Trophoblast cell (in vitro differentiated cells and primary cell): ENCODE measurements at regions not wholly inside any gene's neighbourhood (a gene's known extent, or its start where the extent isn't known, plus 50 kb on each side); places are given as distances from the start of the nearest gene placed in this dataset.

Experiments used
- DNase-seq, 2 donors: peaks; one replicate each; pipeline ENCODE4 v3.0.0-alpha.2; 2016
- H2AFZ ChIP-seq: 2 replicates; pipeline ENCODE4 v1.6.1; 2013; ENCODE audit warnings: low read length, moderate library complexity, mild to moderate bottlenecking; ENCODE audit not compliant: insufficient read depth, poor library complexity
- H2AK5ac ChIP-seq: 2 replicates; pipeline ENCODE4 v1.6.1; 2013; ENCODE audit warnings: mild to moderate bottlenecking, low read length
- H2BK120ac ChIP-seq: 2 replicates; pipeline ENCODE4 v1.6.1; 2013; ENCODE audit warnings: low read length, mild to moderate bottlenecking, moderate library complexity; ENCODE audit not compliant: insufficient read depth, poor library complexity
- H2BK12ac ChIP-seq: 2 replicates; pipeline ENCODE4 v1.6.1; 2013; ENCODE audit warnings: mild to moderate bottlenecking, low read length, moderate library complexity
- H2BK5ac ChIP-seq: 2 replicates; pipeline ENCODE4 v1.6.1; 2013; ENCODE audit warnings: low read length, low read depth, moderate library complexity, mild to moderate bottlenecking; ENCODE audit not compliant: poor library complexity
- H3K14ac ChIP-seq: 2 replicates; pipeline ENCODE4 v1.6.1; 2013; ENCODE audit warnings: mild to moderate bottlenecking, low read length
- H3K18ac ChIP-seq: 2 replicates; pipeline ENCODE4 v1.6.1; 2013; ENCODE audit warnings: mild to moderate bottlenecking, low read length
- H3K23ac ChIP-seq: 2 replicates; pipeline ENCODE4 v1.6.1; 2013; ENCODE audit warnings: low read length
- H3K27ac ChIP-seq: 2 replicates; pipeline ENCODE4 v1.5.1; 2013; ENCODE audit warnings: low read depth, mild to moderate bottlenecking, inconsistent platforms, low read length, moderate library complexity
- H3K27me3 ChIP-seq: 2 replicates; pipeline ENCODE4 v1.6.1; 2013; ENCODE audit warnings: inconsistent platforms, mild to moderate bottlenecking, low read length, moderate library complexity; ENCODE audit not compliant: insufficient read depth
- H3K36me3 ChIP-seq, 2 experiments: 1 replicate in 1 of 2; 2 replicates in 1 of 2; pipeline ENCODE4 v1.6.1; 2013; ENCODE audit warnings: low read length in 2 of 2, mild to moderate bottlenecking in 2 of 2, moderate library complexity in 1 of 2; ENCODE audit not compliant: insufficient read depth in 2 of 2, control insufficient read depth in 1 of 2
- H3K4ac ChIP-seq: 2 replicates; pipeline ENCODE4 v1.6.1; 2013; ENCODE audit warnings: low read depth, mild to moderate bottlenecking, low read length, moderate library complexity
- H3K4me1 ChIP-seq, 2 experiments: 1 replicate in 1 of 2; 2 replicates in 1 of 2; pipeline ENCODE4 v1.6.1; 2013; ENCODE audit warnings: low read length in 2 of 2, mild to moderate bottlenecking in 2 of 2, moderate library complexity in 1 of 2; ENCODE audit not compliant: insufficient read depth in 2 of 2, control insufficient read depth in 1 of 2
- H3K4me2 ChIP-seq: 2 replicates; pipeline ENCODE4 v1.6.1; 2013; ENCODE audit warnings: inconsistent platforms, mild to moderate bottlenecking, low read length, moderate library complexity
- H3K4me3 ChIP-seq: 2 replicates; pipeline ENCODE4 v1.5.1; 2013; ENCODE audit warnings: mild to moderate bottlenecking, low read depth, low read length, inconsistent platforms
- H3K79me1 ChIP-seq: one replicate; pipeline ENCODE4 v1.6.1; 2013; ENCODE audit warnings: low read length
- H3K79me2 ChIP-seq: 2 replicates; pipeline ENCODE4 v1.6.1; 2013; ENCODE audit warnings: low read length, mild to moderate bottlenecking; ENCODE audit not compliant: control insufficient read depth, insufficient read depth, poor library complexity
- H3K9ac ChIP-seq: 2 replicates; pipeline ENCODE4 v1.6.1; 2013; ENCODE audit warnings: mild to moderate bottlenecking, low read length
- H3K9me3 ChIP-seq: 2 replicates; pipeline ENCODE4 v1.6.1; 2013; ENCODE audit warnings: low read depth, mild to moderate bottlenecking, control low read depth, inconsistent platforms, low read length; ENCODE audit not compliant: insufficient read depth
- H4K12ac ChIP-seq: 2 replicates; pipeline ENCODE4 v1.6.1; 2013; ENCODE audit warnings: low read depth, mild to moderate bottlenecking, low read length, moderate library complexity
- H4K8ac ChIP-seq: 2 replicates; pipeline ENCODE4 v1.6.1; 2013; ENCODE audit warnings: low read depth, mild to moderate bottlenecking, low read length, moderate library complexity
- H4K91ac ChIP-seq: one replicate; pipeline ENCODE4 v1.6.1; 2013; ENCODE audit warnings: low read depth, mild to moderate bottlenecking, low read length, moderate library complexity
- WGBS: extraction: QIAGEN DNeasy Blood & Tissue Kit; methylation state at CpG from one replicate; pipeline ENCODE4 v1.1.7; 2013; ENCODE audit warnings: missing lambda C conversion rate; ENCODE audit not compliant: insufficient read length, insufficient coverage; ENCODE audit errors: extremely low coverage; 5-methylcytosine and 5-hydroxymethylcytosine counted together

DNA sequence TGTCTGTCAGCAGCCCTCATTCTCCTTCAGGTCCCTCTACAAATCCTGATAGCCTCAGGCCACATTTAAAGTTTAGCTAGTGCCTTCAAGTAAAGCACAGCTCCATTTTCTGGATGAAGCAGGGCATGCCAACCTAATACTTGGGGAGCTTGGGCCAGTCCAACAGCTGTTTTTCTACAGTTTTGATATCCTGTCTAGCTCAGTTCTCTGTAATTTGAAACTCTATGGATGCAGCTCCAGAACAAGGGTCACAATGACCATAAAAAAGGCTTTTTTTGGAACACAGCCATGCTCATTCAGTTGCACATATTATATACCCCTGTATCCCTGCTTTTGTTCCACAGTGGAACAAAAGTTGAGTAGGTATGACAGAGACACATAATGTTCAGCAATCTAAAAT is 373.5 kb downstream of the SUCLG1 start:
- Histone ChIP-seq H3K14ac (no peak overlapping the region), H3K4me1 (peaks cover 0 to 2% of the 10 kb centered on the region in 2 experiments), H3K4me2 (no peak overlapping the region), H4K8ac (no peak overlapping the region), H3K18ac (no peak overlapping the region), H3K9me3 (no peaks in the 10 kb centered on the region), H4K12ac (no peak overlapping the region), H2BK120ac (no peak overlapping the region), H3K9ac (no peak overlapping the region), H3K4ac (no peak overlapping the region), H3K4me3 (no peak overlapping the region), H3K23ac (no peak overlapping the region), H2AFZ (no peak overlapping the region), H3K36me3 (no peaks in the 10 kb centered on the region), H2BK12ac (no peak overlapping the region), H4K91ac (no peak overlapping the region), H3K79me1 (no peaks in the 10 kb centered on the region), H3K79me2 (no peaks in the 10 kb centered on the region), H2AK5ac (no peak overlapping the region), H3K27ac (no peak overlapping the region), H3K27me3 (no peaks in the 10 kb centered on the region), H2BK5ac (no peak overlapping the region)
- DNase-seq: peak in 1 of 2 donors; percentile 17

- H3K9ac ChIP-seq: no peak overlapping the region
- H3K23ac ChIP-seq: no peak overlapping the region
- H2BK12ac ChIP-seq: no peak overlapping the region
- no peaks in the 10 kb centered on the region for H3K36me3 ChIP-seq
- no peak overlapping the region for H2BK5ac ChIP-seq
- H3K79me1 ChIP-seq: no peaks in the 10 kb centered on the region
- H2BK120ac ChIP-seq: no peak overlapping the region
- H3K4me2 ChIP-seq: no peak overlapping the region
- no peak overlapping the region for H3K4me3 ChIP-seq
- H3K4me1 ChIP-seq: peaks cover 0 to 2% of the 10 kb centered on the region in 2 experiments
- H4K91ac ChIP-seq: no peak overlapping the region
- no peaks in the 10 kb centered on the region for H3K9me3 ChIP-seq
- H3K18ac ChIP-seq: no peak overlapping the region
- no peak overlapping the region for H3K27ac ChIP-seq
- no CpG with 5 or more reads among the region's 1 CpG for WGBS
- DNase-seq: peak in 1 of 2 donors; percentile 15
- H3K79me2 ChIP-seq: no peaks in the 10 kb centered on the region
- no peak overlapping the region for H2AFZ ChIP-seq
- H3K14ac ChIP-seq: no peak overlapping the region
- H3K4ac ChIP-seq: no peak overlapping the region
- no peak overlapping the region for H4K12ac ChIP-seq
- H3K27me3 ChIP-seq: no peaks in the 10 kb centered on the region
- H2AK5ac ChIP-seq: no peak overlapping the region
- no peak overlapping the region for H4K8ac ChIP-seq
Measured at GRCh38 chr2:84084856-84085255, 374.2 kb downstream of the SUCLG1 start.

GRCh38 chr2:84083984-84084383 is 375.1 kb downstream of the SUCLG1 start:
- H2BK120ac ChIP-seq: no peak overlapping the region
- H3K23ac ChIP-seq: no peak overlapping the region
- no peaks in the 10 kb centered on the region for H3K9me3 ChIP-seq

DNA sequence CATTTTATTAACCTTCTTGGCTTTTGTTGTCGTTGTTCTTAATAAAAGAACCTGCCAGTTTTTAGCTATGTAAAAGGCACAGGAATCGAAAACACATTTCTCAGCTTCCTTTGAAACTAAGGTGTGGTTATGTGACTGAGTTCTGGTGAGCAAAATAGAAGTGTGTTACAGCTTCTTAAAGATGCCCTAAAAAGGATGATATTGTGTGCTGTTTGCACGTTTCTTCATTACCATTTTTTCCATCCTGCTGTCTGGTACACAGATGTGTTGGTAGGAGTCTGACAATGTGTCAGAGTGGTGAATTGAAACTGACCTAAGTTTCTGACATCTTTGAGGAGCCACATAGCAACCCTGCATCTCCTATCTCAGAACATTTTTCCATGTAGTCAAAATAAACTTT is 380.6 kb downstream of the SUCLG1 start:
- H2AFZ ChIP-seq: no peak overlapping the region
- no peak overlapping the region for H2BK12ac ChIP-seq
- no peak overlapping the region for H3K18ac ChIP-seq
- H3K27me3 ChIP-seq: no peaks in the 10 kb centered on the region
- H3K4me1 ChIP-seq: no peaks in the 10 kb centered on the region
- H4K8ac ChIP-seq: no peak overlapping the region
- H2AK5ac ChIP-seq: no peak overlapping the region
- no peak overlapping the region for H3K14ac ChIP-seq
- no peaks in the 10 kb centered on the region for H3K79me1 ChIP-seq
- no peak overlapping the region for H3K27ac ChIP-seq
- H3K4ac ChIP-seq: no peak overlapping the region
- DNase-seq: no peak
- no peaks in the 10 kb centered on the region for H3K36me3 ChIP-seq
- no peak overlapping the region for H2BK120ac ChIP-seq
- H3K9me3 ChIP-seq: no peaks in the 10 kb centered on the region
- no peak overlapping the region for H3K4me3 ChIP-seq
- no peak overlapping the region for H3K9ac ChIP-seq
- no peak overlapping the region for H3K4me2 ChIP-seq
- no peak overlapping the region for H2BK5ac ChIP-seq
- WGBS: no CpG with 5 or more reads among the region's 3 CpGs
- H3K79me2 ChIP-seq: no peaks in the 10 kb centered on the region
- H4K91ac ChIP-seq: no peak overlapping the region
- H4K12ac ChIP-seq: no peak overlapping the region
- H3K23ac ChIP-seq: no peak overlapping the region

More at GRCh38 chr2:84083984-84084383, 375.1 kb downstream of the SUCLG1 start:
- H3K4me1 ChIP-seq: peaks cover 0 to 2% of the 10 kb centered on the region in 2 experiments
- H3K4ac ChIP-seq: no peak overlapping the region
- no peak for DNase-seq
- no peaks in the 10 kb centered on the region for H3K79me2 ChIP-seq
- no peak overlapping the region for H2AFZ ChIP-seq
- no peaks in the 10 kb centered on the region for H3K27me3 ChIP-seq
- no peak overlapping the region for H2BK12ac ChIP-seq
- H3K4me3 ChIP-seq: no peak overlapping the region
- H2AK5ac ChIP-seq: no peak overlapping the region
- no CpG with 5 or more reads among the region's 1 CpG for WGBS
- no peak overlapping the region for H3K9ac ChIP-seq
- no peak overlapping the region for H4K8ac ChIP-seq
- no peak overlapping the region for H4K91ac ChIP-seq
- H3K79me1 ChIP-seq: no peaks in the 10 kb centered on the region
- H4K12ac ChIP-seq: no peak overlapping the region
- no peak overlapping the region for H3K27ac ChIP-seq
- H3K4me2 ChIP-seq: no peak overlapping the region
- no peaks in the 10 kb centered on the region for H3K36me3 ChIP-seq
- H3K14ac ChIP-seq: no peak overlapping the region
- H3K18ac ChIP-seq: no peak overlapping the region
- H2BK5ac ChIP-seq: no peak overlapping the region
